SK-N-MC (cell line): ENCODE measurements at regions not wholly inside any gene's neighbourhood (a gene's known extent, or its start where the extent isn't known, plus 50 kb on each side); places are given as distances from the start of the nearest gene placed in this dataset.

Source experiments
- EZH2 ChIP-seq: fragments of 200-600 bp; sonication (generic); IDR thresholded peaks from one replicate; pipeline ENCODE4 v1.6.1; 2017; ENCODE audit warnings: antibody characterized with exemption
- POLR2AphosphoS5 ChIP-seq: IDR thresholded peaks from 2 replicates; pipeline ENCODE4 v1.6.1; 2012; ENCODE audit warnings: mild to moderate bottlenecking, low read depth, low read length, borderline replicate concordance

DNA sequence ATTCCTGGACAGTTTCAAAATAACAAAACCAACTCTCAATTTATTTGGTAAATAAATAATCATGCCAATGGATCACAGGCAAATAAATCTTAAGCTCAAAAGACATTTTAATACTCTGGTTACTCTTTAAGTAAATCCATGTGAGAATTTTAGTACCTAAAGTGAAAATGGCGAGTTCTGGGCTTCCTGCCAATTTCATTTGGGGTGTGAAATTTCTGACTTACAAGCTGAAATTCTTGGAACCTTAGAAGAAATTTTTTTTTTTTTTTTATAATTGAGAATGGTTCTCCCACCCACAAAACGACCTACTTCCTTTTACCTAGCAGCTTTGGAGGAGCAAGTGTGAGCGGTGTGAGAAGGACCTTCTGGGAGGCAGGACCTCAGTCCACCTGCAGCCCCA, 354.5 kb upstream of the NBEA start:
- TF ChIP-seq POLR2AphosphoS5 (no peak), EZH2 (no peak)
